ENCODE measurements at regions not wholly inside any gene's neighbourhood (a gene's known extent, or its start where the extent isn't known, plus 50 kb on each side); places are given as distances from the start of the nearest gene placed in this dataset.

- peaks cover 0 to 3% (median 0%) of the 10 kb centered on the region in 7 donors for H3K27me3 ChIP-seq (replicated peaks in 1 of 7)
- no peaks in the 10 kb centered on the region for H3K9me3 ChIP-seq
- intact Hi-C loops (cut with DNase I; ENCODE audit: low total_unique reads): no loop called here
- no peak for DNase-seq
- WGBS, 5 donors: 70 to 95% (median 86%) methylated on average over 7 of the region's 7 CpGs
- no peak overlapping the region for H3K4me3 ChIP-seq
- no peaks in the 10 kb centered on the region for H3K4me1 ChIP-seq
- H3K36me3 ChIP-seq: no peaks in the 10 kb centered on the region
- TF ChIP-seq POLR2A (IDR thresholded peaks at IDR 0.05) (no peak), POLR2AphosphoS5 (IDR thresholded peaks at IDR 0.05) (no peak), CTCF (IDR thresholded peaks at IDR 0.05 in 8 of 11, conservative IDR thresholded peaks at IDR 0.05 in 3 of 11) (no peak)
- H3K27ac ChIP-seq: no peak overlapping the region
These were observed 260.3 kb upstream of the GPRIN3 start for GRCh38 chr4:89567936-89568335.

- Histone ChIP-seq H3K4me3 (no peak overlapping the region), H3K27ac (no peak overlapping the region), H3K9me3 (no peaks in the 10 kb centered on the region), H3K27me3 (replicated peaks in 1 of 7) (no peaks in the 10 kb centered on the region), H3K4me1 (no peaks in the 10 kb centered on the region), H3K36me3 (no peaks in the 10 kb centered on the region)
- intact Hi-C loops (cut with DNase I; ENCODE audit: low total_unique reads): no loop called here
- 56 to 76% (median 61%) methylated on average over 2 of the region's 2 CpGs for WGBS, 5 donors
- TF ChIP-seq CTCF (IDR thresholded peaks at IDR 0.05 in 8 of 11, conservative IDR thresholded peaks at IDR 0.05 in 3 of 11): no peak
- no peak for TF ChIP-seq POLR2AphosphoS5 (IDR thresholded peaks at IDR 0.05)
- TF ChIP-seq POLR2A (IDR thresholded peaks at IDR 0.05): no peak
- no peak for DNase-seq
These were observed 255.8 kb upstream of the GPRIN3 start for GRCh38 chr4:89563431-89563830.

- Histone ChIP-seq H3K27ac (no peak overlapping the region), H3K4me3 (no peak overlapping the region), H3K27me3 (replicated peaks in 1 of 7) (no peaks in the 10 kb centered on the region), H3K36me3 (no peaks in the 10 kb centered on the region), H3K4me1 (no peaks in the 10 kb centered on the region), H3K9me3 (no peaks in the 10 kb centered on the region)
- WGBS, 5 donors: 86 to 99% (median 91%) methylated on average over 3 of the region's 3 CpGs
- intact Hi-C loops (cut with DNase I; ENCODE audit: low total_unique reads): no loop called here
- TF ChIP-seq POLR2AphosphoS5 (IDR thresholded peaks at IDR 0.05) (no peak), CTCF (IDR thresholded peaks at IDR 0.05 in 8 of 11, conservative IDR thresholded peaks at IDR 0.05 in 3 of 11) (no peak), POLR2A (IDR thresholded peaks at IDR 0.05) (no peak)
- DNase-seq: no peak
These were observed 255.1 kb upstream of the GPRIN3 start for GRCh38 chr4:89562746-89563145.

- 85 to 96% (median 91%) methylated on average over 2 of the region's 2 CpGs for WGBS, 5 donors
- Histone ChIP-seq H3K27me3 (replicated peaks in 1 of 7) (no peaks in the 10 kb centered on the region), H3K36me3 (no peaks in the 10 kb centered on the region), H3K27ac (no peak overlapping the region), H3K4me1 (no peaks in the 10 kb centered on the region), H3K4me3 (no peak overlapping the region), H3K9me3 (no peaks in the 10 kb centered on the region)
- intact Hi-C loops (cut with DNase I; ENCODE audit: low total_unique reads): no loop called here
- TF ChIP-seq POLR2A (IDR thresholded peaks at IDR 0.05) (no peak), CTCF (IDR thresholded peaks at IDR 0.05 in 8 of 11, conservative IDR thresholded peaks at IDR 0.05 in 3 of 11) (no peak)
- no peak for DNase-seq
These were observed 253.4 kb upstream of the GPRIN3 start for GRCh38 chr4:89561048-89561447.
